K562 (cell line): ENCODE measurements at regions not wholly inside any gene's neighbourhood (a gene's known extent, or its start where the extent isn't known, plus 50 kb on each side); places are given as distances from the start of the nearest gene placed in this dataset.

Experiments
- ARID2 ChIP-seq: fragments of 450-650 bp; IDR thresholded peaks from 2 replicates; pipeline ENCODE4 v1.6.1; 2017; ENCODE audit warnings: antibody characterized with exemption, mild to moderate bottlenecking
- EHMT2 ChIP-seq: fragments of 450-650 bp; IDR thresholded peaks from 2 replicates; pipeline ENCODE4 v1.6.1; 2018; ENCODE audit warnings: antibody characterized with exemption
- EP300 ChIP-seq: IDR thresholded peaks from 2 replicates; pipeline ENCODE4 v1.6.1; 2012; ENCODE audit warnings: low read length, improper control_type of control experiment
- FOS ChIP-seq: IDR thresholded peaks from 3 replicates; pipeline ENCODE4 v1.6.1; 2011; ENCODE audit not compliant: insufficient read length; ENCODE audit errors: extremely low read depth
- LEF1 ChIP-seq: fragments of 450-650 bp; IDR thresholded peaks from 2 replicates; pipeline ENCODE4 v1.6.1; 2016; ENCODE audit warnings: mild to moderate bottlenecking
- MTA2 ChIP-seq: fragments of 450-650 bp; IDR thresholded peaks from 2 replicates; pipeline ENCODE4 v1.6.1; 2016; ENCODE audit warnings: low read depth
- NFRKB ChIP-seq: fragments of 450-650 bp; IDR thresholded peaks from 2 replicates; pipeline ENCODE4 v1.6.1; 2016; ENCODE audit warnings: low read depth
- POLR2A ChIP-seq: fragments of 450-650 bp; conservative IDR thresholded peaks from 2 replicates; pipeline ENCODE4 v1.6.1; 2016
- SIN3A ChIP-seq, 2 experiments: fragments of 150-350 bp in 1 of 2; IDR thresholded peaks; 2 replicates each; pipeline ENCODE4 v1.6.1; 2011 to 2016; ENCODE audit warnings: borderline replicate concordance in 2 of 2, low read depth in 2 of 2, low read length in 2 of 2, mild to moderate bottlenecking in 2 of 2, moderate library complexity in 2 of 2; ENCODE audit not compliant: control insufficient read depth in 1 of 2
- ZNF644 ChIP-seq: fragments of 200-800 bp; sonication (Bioruptor generic); IDR thresholded peaks from 2 replicates; pipeline ENCODE4 v1.6.1; 2016; ENCODE audit warnings: low read depth, missing genetic modification characterization, missing compliant biosample characterization
- TF ChIP-seq, protein P1 (sequence below): fragments of 450-650 bp; formaldehyde crosslinking; conservative IDR thresholded peaks from 2 replicates; pipeline ENCODE4 v1.4.0; 2022; ENCODE audit warnings: mild to moderate bottlenecking, missing genetic modification characterization
- TF ChIP-seq, protein P2 (sequence below), 3 experiments: IDR thresholded peaks in 2 of 3; conservative IDR thresholded peaks in 1 of 3; 2 replicates each; pipeline ENCODE4 v1.5.1; 2011 to 2012; ENCODE audit warnings: low read length in 3 of 3, mild to moderate bottlenecking in 3 of 3, control low read depth in 2 of 3, improper control_type of control experiment in 1 of 3, inconsistent platforms in 1 of 3, low read depth in 1 of 3, mixed read lengths in 1 of 3, moderate library complexity in 1 of 3; ENCODE audit not compliant: insufficient read depth in 2 of 3

DNA sequence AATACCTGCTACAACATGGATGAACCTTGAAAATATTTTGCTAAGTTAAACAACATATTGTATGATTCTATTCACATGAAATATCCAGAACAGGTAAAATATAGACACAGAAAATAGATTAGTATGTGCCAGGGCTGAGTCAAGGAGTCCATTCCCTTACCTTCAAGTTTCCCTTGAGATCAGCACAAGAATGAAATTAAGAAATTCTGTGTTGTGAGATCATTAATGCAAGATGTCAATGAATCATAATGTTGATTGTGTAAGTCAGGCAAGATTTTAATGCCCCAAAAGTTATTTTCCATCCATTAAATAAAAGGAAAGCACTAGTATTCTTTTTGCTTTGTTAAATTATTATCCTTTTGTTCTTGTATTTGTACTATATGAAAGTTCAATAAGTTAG lies 139.4 kb downstream of the MRPL39 start:
- TF ChIP-seq, protein P1, sequence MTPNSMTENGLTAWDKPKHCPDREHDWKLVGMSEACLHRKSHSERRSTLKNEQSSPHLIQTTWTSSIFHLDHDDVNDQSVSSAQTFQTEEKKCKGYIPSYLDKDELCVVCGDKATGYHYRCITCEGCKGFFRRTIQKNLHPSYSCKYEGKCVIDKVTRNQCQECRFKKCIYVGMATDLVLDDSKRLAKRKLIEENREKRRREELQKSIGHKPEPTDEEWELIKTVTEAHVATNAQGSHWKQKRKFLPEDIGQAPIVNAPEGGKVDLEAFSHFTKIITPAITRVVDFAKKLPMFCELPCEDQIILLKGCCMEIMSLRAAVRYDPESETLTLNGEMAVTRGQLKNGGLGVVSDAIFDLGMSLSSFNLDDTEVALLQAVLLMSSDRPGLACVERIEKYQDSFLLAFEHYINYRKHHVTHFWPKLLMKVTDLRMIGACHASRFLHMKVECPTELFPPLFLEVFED (CRISPR knock-in tag), result no peak
- TF ChIP-seq POLR2A (no peak), NFRKB (no peak), ZNF644 (no peak), FOS (no peak), EHMT2 (no peak), LEF1 (no peak), ARID2 (no peak), EP300 (no peak), MTA2 (no peak), SIN3A (IDR thresholded peaks at IDR 0.05; ENCODE audit: borderline replicate concordance in 2 of 2, control insufficient read depth in 1 of 2, low read depth in 2 of 2, low read length in 2 of 2) (no peak)
- TF ChIP-seq, protein P2, sequence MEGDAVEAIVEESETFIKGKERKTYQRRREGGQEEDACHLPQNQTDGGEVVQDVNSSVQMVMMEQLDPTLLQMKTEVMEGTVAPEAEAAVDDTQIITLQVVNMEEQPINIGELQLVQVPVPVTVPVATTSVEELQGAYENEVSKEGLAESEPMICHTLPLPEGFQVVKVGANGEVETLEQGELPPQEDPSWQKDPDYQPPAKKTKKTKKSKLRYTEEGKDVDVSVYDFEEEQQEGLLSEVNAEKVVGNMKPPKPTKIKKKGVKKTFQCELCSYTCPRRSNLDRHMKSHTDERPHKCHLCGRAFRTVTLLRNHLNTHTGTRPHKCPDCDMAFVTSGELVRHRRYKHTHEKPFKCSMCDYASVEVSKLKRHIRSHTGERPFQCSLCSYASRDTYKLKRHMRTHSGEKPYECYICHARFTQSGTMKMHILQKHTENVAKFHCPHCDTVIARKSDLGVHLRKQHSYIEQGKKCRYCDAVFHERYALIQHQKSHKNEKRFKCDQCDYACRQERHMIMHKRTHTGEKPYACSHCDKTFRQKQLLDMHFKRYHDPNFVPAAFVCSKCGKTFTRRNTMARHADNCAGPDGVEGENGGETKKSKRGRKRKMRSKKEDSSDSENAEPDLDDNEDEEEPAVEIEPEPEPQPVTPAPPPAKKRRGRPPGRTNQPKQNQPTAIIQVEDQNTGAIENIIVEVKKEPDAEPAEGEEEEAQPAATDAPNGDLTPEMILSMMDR (IDR thresholded peaks at IDR 0.05 in 2 of 3, conservative IDR thresholded peaks at IDR 0.05 in 1 of 3; ENCODE audit: insufficient read depth in 2 of 3, low read depth in 1 of 3, low read length in 3 of 3), result no peak
